HG02798 (cell line): ENCODE measurements at regions not wholly inside any gene's neighbourhood (a gene's known extent, or its start where the extent isn't known, plus 50 kb on each side); places are given as distances from the start of the nearest gene placed in this dataset.

Experiments
- ATAC-seq: cut with Tn5 transposase; IDR thresholded peaks from one replicate; pipeline ENCODE4 v1.9.1; 2021; ENCODE audit warnings: mild to moderate bottlenecking; ENCODE audit not compliant: unreplicated experiment, poor library complexity

DNA sequence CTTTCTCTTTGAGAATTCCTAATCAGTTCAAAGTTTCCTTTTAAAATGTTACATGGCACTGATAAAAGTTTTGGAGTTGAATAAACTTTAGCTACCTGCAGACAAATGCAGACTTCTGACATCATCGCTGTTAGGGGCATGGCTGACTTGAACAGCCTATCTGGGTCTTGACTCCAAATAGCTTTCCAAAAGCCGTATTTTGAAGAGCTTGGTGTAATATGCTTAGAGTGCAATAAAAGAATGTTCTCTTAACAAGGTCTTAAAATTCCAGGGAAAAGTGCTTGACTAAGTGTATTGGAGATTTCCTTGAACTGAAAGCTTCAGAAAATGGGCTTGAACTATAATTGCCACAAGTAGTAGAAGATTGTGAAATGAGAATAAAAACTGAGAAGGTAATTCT is 342.9 kb upstream of the DCC start:
- ATAC-seq, result no peak

DNA sequence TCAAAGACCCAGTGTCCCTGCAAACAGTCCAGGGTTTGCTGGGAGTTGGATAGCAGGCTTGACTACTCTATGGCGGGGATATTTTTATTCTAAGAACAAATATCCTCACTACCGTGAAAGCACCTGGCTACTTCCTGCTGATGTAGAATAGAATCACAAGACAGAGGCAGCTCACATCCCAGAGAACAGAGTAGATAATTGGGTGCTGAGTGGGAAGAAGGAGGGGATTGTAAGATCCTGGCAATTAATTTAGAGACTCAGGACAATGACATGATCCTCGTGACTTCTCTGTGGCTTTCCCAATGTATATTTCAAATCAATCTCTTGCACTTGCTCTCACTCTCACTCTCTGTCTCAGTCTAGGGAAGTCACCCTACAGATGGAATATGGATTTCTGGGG is 341.9 kb upstream of the DCC start:
- ATAC-seq, result no peak

GRCh38 chr18:51998711-51999110 is 341.3 kb upstream of the DCC start:
- no peak for ATAC-seq

- ATAC-seq, result no peak
Measured at GRCh38 chr18:51999351-51999750, 340.6 kb upstream of the DCC start.

DNA sequence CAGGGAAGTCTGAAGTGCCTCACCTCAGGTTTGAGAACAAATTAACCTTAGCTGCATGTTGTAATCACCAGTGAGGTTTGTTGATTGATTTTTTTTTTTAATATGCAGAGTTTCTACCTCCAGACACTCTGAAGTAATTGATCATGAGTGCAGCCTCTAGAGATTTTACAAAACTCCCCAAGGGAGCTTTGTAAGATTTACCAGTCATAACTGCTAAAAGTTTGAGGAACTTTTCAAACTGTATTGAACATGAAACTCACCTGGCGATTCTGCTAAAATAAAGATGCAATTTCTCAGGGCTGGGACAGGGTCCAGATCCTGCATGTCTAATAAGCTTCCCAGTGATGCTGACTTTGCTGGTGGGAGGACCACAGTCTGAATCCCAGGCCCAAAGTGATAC is 339.6 kb upstream of the DCC start:
- ATAC-seq, result no peak

DNA sequence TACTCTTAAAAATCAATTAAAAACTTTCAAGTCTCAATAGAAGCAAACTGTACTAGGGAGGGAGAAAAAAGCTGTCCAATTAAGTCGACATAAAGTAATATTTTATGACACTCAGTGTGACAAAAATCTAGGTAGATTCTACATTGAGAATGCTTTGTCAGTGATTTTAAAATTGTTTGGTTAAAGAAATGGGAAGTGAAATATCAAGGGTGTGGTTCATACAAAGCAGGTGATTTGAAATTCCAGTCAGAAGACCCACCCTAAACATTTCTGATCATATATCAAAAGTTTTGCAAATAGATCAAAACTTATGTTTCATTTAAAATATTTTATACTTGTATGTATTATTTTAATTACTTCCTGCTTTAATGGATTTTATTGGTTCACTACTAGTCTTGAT is 338.9 kb upstream of the DCC start:
- no peak for ATAC-seq

GRCh38 chr18:52002600-52002999 is 337.4 kb upstream of the DCC start:
- no peak for ATAC-seq

- ATAC-seq, result no peak
Measured at GRCh38 chr18:52007105-52007504, 332.9 kb upstream of the DCC start.

DNA sequence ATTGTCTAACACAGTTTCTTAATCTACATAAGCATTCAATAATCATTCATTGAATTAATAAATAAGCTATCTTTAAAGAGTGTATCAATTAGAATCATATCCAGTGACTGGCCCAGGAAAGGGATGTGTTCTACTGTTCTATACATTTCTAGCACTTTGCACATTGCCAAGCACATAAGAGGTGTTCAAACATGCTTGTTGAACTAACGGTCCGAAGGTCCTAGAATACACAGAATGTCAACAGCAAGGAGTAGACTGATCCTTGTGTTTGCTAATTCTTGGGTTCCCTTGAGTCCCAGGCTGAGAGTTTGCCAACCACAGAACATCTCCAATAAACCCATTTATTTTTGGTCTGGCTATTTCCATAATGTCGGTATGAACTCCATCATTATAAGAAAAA is 331.7 kb upstream of the DCC start:
- ATAC-seq, result no peak

- ATAC-seq, result no peak
Measured at GRCh38 chr18:52008736-52009135, 331.3 kb upstream of the DCC start.

DNA sequence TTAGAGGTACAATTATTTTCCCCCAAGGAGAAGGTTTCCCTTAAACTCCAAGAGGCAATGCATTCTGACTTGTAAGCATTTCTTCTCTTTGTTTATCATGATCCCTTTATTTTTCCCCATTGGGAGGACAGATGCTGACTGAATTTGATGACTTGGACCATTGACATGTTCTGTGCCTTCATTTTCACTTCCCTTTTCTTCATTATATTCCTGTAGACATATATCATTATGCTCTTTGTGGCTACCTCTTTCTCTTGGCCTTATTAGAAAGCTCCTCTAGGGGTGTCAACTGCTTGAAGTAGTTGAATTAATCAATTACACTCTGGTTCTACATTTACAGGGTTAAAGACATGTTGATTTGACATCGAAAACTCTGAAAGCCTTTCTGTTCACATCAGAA is 330.0 kb upstream of the DCC start:
- ATAC-seq, result no peak

DNA sequence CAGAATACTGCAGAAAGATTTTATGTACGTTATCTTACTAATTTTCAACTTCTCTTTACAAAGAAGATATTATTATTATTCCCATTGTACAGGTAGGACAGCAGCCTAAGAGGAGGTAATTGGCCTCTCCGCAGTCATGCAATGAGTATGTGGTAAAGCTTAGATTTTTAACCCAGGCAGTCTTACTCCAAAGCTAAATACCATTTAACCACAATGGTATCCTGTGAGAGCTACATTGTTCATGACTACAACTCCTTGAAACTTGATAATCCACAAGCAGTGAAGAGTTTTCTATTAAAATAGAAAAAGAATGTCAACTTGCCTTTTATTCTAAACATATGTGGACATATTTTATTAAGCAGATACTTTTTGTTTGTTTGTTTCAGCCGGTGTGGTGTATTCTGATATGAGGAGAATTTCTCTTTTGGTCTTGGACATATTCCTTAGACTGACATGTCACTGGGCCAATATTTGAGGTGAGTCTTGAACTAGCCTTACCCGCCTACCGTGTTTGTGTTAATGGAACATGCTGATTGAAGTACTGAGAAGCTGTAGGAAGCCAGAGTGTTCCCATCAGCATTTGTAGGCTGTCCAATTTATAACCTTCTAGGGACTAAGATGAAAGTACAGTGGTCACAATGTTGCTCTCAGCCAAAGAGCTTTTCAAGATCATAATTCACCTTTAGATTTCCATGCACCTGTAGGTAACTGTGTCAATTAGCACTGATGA is 293.9 kb upstream of the DCC start:
- ATAC-seq, result no peak

DNA sequence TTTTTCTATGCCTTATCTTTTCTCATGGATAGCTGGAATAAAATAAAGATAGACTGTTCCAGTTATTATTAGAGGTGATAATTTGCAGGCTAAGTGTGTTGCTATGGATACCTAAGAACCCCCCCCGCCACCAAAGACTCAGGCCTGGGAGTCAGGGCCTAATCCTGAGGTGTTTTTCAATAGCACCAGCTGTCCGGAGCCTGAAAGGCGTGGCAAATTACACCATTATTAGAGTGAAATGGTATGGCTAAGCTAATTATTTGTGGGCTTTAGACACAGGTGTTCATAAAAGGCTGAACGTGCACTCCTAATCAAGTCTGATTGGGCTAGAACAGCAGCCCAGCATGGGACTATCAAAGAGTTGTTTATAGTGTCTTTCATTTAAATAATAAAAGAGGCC is 293.2 kb upstream of the DCC start:
- ATAC-seq, result no peak

DNA sequence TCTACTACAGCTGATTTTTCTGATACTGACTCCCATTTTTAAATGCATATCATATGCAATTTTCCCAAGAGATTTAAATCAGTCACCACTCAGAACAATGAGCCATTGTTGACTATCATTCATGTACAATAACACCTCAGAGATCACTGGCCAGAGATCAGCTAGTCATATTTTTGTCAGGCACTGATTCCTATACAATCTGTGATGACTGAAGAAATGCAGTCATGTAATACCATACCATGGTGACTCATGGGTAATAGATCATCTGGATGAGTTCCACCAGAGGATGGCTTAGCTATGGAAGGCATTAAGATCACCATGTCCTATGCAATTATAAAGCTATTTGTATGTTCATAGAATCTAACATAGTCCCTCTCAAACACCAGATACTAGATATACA is 285.7 kb upstream of the DCC start:
- ATAC-seq, result no peak

GRCh38 chr18:52060607-52061304 is 279.2 kb upstream of the DCC start:
- ATAC-seq, result no peak

DNA sequence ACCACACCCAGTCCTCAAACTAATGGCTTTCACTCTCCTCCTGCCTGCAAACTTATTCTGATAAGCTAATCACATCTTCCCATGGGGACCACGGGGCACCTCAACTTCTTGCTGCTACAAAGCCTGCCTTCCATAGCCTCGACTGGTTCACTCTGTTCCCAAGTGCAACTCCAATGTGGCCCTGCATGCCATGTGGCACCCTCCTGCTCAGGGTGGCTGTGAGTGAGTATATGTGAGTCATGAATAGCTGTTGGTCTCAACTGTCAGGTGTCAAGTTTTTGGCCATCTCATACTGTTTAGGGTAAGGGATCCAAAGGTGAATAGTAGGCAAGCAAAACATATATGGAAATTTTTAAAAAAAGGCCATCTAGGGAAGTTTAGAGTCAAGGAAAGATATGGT is 276.1 kb upstream of the DCC start:
- no peak for ATAC-seq

DNA sequence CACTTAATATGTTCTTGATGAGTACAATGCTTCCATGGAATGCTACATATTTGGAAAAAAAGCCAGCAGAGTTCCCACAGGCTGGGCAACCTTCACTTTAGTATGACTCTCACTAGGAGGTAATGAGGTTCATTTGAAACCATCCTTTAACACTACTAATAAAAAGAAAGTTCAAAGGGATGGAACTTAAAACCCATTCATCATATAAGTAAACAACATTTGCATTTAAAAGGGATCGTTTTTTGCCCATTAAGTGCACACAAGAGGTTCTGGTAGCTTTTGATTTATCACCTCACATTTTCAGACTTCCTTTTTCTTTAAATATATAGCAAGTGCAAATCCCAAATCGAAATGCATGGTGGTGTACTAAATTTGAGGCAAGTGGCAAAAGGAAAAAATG is 270.8 kb upstream of the DCC start:
- no peak for ATAC-seq

- no peak for ATAC-seq
Measured at GRCh38 chr18:52070291-52070756, 269.7 kb upstream of the DCC start.

DNA sequence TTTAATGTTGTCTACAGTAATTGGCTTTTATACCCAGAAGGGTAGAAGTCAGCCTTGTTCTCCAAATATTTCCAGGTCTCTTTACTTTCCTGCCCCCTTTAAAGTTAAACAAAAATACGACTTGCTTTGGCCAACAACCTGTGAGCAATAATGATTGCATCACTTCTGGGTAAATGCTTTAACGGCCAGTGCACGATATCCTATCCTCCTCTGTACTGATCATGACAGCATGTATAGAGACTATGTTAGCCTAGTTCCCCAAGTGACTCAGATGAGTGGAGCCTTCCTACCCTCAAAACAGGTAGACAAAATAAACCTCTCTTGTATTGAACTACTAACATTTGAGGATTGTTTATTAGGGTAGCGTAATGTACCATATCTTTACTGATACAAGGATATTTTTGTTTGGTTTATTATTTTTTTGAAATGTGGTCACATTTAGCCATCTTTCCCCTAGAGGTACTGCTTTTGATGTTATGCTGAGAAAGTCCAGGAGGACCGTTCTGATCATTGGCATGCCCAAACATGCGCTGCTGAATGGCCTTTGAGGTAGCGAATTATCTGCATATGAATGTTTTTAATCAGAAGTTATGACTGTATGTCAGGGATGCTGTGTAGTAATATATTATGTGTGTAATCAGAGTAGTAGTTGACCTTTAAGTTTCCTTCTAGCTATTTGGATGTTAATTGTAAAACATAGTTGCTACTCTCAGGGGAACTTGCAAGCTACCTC is 262.6 kb upstream of the DCC start:
- ATAC-seq, result no peak

DNA sequence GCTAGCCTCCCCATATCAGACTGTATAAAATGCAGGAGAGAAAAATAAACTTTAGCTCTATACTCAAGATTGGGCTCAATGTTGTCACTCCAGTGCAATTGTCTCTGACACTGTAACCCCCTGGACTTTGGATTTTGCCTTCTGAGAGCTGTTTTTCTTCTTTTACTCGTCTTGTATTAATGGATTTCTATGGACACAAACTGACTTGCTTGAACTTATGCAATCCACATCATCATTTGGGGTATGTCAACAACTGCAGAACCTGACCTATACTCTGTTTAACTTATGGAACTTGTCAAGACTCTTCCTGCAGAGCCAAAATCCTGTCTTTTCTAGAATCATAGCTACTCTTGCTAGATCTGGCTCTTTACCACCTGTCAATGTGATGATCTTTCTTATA is 257.8 kb upstream of the DCC start:
- ATAC-seq, result no peak

GRCh38 chr18:52087140-52087539 is 252.9 kb upstream of the DCC start:
- ATAC-seq, result no peak
